Peyer's patch (tissue), 4 donors: ENCODE measurements at regions not wholly inside any gene's neighbourhood (a gene's known extent, or its start where the extent isn't known, plus 50 kb on each side); places are given as distances from the start of the nearest gene placed in this dataset.

Source experiments
- DNase-seq, 3 donors: peaks; one replicate each; pipeline ENCODE4 v3.0.0-alpha.2; 2017 to 2019
- H3K27ac ChIP-seq, 4 donors: fragments of 200-600 bp; sonication (generic); one replicate each; pipeline ENCODE4 v1.5.1; 2016 to 2019
- H3K27me3 ChIP-seq, 2 donors: fragments of 200-600 bp; sonication (generic); one replicate each; pipeline ENCODE4 v1.5.1; 2019
- H3K36me3 ChIP-seq, 3 donors: fragments of 200-600 bp; sonication (generic); one replicate each; pipeline ENCODE4 v1.5.1; 2016 to 2019
- H3K4me1 ChIP-seq, 4 donors: fragments of 200-600 bp; sonication (generic); one replicate each; pipeline ENCODE4 v1.5.1; 2016 to 2019
- H3K4me3 ChIP-seq, 4 donors: fragments of 200-600 bp; sonication (generic); 1 replicate in 3 of 4; 2 replicates in 1 of 4; pipeline ENCODE4 v1.5.1; 2016 to 2019; ENCODE audit warnings: mild to moderate bottlenecking in 1 of 4
- H3K9me3 ChIP-seq, 4 donors: fragments of 200-600 bp; sonication (generic); one replicate each; pipeline ENCODE4 v1.5.1; 2016 to 2019; ENCODE audit warnings: mild to moderate bottlenecking in 1 of 4
- POLR2A ChIP-seq, 2 donors: fragments of 450-650 bp; IDR thresholded peaks; one replicate each; pipeline ENCODE4 v1.5.1; 2017; ENCODE audit warnings: antibody characterized with exemption in 2 of 2, mild to moderate bottlenecking in 2 of 2, moderate library complexity in 2 of 2
- TF ChIP-seq, protein P1 (sequence below), 6 experiments: fragments of 450-650 bp in 4 of 6; fragments of 200-600 bp in 2 of 6; sonication (generic) in 1 of 6; IDR thresholded peaks; one replicate each; pipeline ENCODE4 v1.5.1; 2017 to 2019; ENCODE audit warnings: antibody characterized with exemption in 6 of 6, mild to moderate bottlenecking in 3 of 6, moderate library complexity in 1 of 6

DNA sequence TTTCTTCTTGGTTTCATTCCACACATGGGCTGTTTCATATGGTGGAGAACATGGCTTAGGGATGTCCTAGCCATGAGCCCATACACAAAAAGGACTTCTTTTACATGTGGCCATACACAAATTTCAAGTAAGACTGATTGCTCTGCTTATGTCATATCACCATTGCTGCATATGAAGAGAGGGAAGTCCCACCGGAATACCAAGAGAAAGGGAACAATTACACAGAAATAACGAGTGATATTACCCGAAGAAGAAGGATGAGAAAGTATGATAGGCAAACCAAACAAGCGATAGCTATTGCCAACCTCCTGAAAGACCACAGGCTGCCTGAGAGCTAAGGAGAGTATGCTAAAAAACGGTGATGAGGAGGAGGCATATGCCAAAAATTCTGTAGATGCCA is 70.5 kb upstream of the TNFRSF21 start:
- Histone ChIP-seq H3K36me3 (no peaks in the 10 kb centered on the region), H3K27me3 (no peaks in the 10 kb centered on the region), H3K4me1 (no peaks in the 10 kb centered on the region), H3K4me3 (no peak overlapping the region), H3K9me3 (no peaks in the 10 kb centered on the region), H3K27ac (no peak overlapping the region)
- TF ChIP-seq POLR2A (IDR thresholded peaks at IDR 0.05): no peak
- TF ChIP-seq, protein P1, sequence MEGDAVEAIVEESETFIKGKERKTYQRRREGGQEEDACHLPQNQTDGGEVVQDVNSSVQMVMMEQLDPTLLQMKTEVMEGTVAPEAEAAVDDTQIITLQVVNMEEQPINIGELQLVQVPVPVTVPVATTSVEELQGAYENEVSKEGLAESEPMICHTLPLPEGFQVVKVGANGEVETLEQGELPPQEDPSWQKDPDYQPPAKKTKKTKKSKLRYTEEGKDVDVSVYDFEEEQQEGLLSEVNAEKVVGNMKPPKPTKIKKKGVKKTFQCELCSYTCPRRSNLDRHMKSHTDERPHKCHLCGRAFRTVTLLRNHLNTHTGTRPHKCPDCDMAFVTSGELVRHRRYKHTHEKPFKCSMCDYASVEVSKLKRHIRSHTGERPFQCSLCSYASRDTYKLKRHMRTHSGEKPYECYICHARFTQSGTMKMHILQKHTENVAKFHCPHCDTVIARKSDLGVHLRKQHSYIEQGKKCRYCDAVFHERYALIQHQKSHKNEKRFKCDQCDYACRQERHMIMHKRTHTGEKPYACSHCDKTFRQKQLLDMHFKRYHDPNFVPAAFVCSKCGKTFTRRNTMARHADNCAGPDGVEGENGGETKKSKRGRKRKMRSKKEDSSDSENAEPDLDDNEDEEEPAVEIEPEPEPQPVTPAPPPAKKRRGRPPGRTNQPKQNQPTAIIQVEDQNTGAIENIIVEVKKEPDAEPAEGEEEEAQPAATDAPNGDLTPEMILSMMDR (IDR thresholded peaks at IDR 0.05): no peak
- DNase-seq: no peak

DNA sequence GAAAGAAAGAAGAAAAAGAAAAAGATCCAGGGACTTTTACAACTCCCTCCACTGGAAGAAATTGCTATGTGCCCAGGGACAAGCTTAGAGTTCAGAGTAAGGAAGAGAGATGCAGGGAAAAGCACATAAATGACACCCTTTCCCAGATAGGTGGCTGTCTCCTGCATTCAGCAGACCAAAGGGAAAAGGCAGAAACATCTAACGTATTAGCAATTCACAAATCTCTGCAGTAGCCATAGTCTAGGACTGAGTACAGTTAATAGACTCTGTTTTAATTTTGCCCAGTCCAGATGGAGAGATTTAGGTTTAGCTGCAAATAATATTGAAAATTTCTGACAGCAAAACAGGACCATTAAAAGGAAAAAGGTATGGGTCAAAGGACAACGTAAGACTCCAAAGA is 71.3 kb upstream of the TNFRSF21 start:
- TF ChIP-seq POLR2A (IDR thresholded peaks at IDR 0.05): no peak
- TF ChIP-seq, protein P1 (IDR thresholded peaks at IDR 0.05): no peak
- Histone ChIP-seq H3K27me3 (no peaks in the 10 kb centered on the region), H3K9me3 (no peaks in the 10 kb centered on the region), H3K4me3 (no peak overlapping the region), H3K27ac (no peak overlapping the region), H3K36me3 (no peaks in the 10 kb centered on the region), H3K4me1 (no peaks in the 10 kb centered on the region)
- DNase-seq: no peak

DNA sequence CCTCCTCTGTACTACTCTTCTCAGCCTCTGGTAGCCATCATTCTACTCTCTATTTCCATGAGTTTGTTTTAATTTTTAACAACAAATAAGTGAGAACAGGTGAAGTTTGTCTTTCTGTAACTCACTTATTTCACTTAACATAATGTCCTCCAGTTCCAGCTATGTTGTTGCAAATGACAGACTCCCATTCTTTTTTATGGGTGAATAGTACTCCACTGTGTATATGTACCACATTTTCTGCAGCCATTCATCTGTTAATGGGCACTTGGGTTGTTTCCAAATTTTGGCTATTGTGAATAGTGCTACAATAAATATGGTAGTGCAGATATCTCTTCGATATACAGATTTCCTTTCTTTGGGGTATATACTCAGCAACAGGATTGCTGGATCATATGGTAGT is 73.7 kb upstream of the TNFRSF21 start:
- H3K27ac ChIP-seq: no peak overlapping the region
- H3K9me3 ChIP-seq: no peaks in the 10 kb centered on the region
- no peak overlapping the region for H3K4me3 ChIP-seq
- H3K4me1 ChIP-seq: no peaks in the 10 kb centered on the region
- TF ChIP-seq, protein P1 (IDR thresholded peaks at IDR 0.05): no peak
- no peak for TF ChIP-seq POLR2A (IDR thresholded peaks at IDR 0.05)
- DNase-seq: no peak
- H3K27me3 ChIP-seq: no peaks in the 10 kb centered on the region
- H3K36me3 ChIP-seq: no peaks in the 10 kb centered on the region

DNA sequence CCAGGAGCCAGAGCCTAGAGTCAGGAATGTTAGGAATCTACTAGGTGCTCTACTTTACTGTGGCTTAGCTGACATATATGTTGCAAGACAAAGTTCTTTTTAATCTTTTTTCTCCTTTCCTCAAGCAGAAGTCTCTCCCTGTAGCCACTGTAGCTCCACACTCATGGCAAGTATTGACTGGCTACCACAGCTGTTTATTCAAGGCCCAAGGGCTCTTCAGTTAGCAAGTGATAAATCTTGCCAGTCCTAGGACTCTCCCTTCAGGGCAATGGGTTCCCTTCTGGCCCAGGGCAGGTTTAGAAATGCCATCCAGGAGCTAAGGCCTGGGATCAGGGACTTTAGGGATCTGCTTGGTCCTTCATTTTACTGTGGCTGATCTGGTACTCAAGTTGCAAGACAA is 82.0 kb upstream of the TNFRSF21 start:
- Histone ChIP-seq H3K4me1 (no peaks in the 10 kb centered on the region), H3K9me3 (peaks cover 0 to 13% (median 0%) of the 10 kb centered on the region in 4 donors), H3K27me3 (no peaks in the 10 kb centered on the region), H3K4me3 (no peak overlapping the region), H3K27ac (no peak overlapping the region), H3K36me3 (no peaks in the 10 kb centered on the region)
- DNase-seq: no peak
- TF ChIP-seq, protein P1 (IDR thresholded peaks at IDR 0.05): no peak
- TF ChIP-seq POLR2A (IDR thresholded peaks at IDR 0.05): no peak

DNA sequence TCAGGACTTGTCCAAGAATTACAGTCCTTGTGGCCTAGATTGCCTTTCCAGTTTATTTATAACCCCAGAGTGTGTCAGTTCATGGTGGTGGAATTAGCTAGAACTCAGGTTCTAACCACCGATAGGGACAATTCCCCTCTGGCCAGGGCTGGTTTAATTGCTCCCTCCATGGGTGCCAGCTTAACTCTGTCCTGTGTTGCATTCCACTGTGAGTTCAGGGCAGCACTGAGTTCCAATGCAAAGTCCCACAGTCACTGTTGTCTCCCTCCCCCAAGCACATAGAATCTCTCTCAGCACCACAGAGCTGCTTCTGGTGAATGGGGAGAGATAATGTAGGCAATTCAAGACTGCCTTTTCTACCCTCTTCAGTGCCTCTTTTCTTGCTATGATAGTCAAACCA is 82.5 kb upstream of the TNFRSF21 start:
- Histone ChIP-seq H3K9me3 (peaks cover 0 to 13% (median 0%) of the 10 kb centered on the region in 4 donors), H3K27me3 (no peaks in the 10 kb centered on the region), H3K36me3 (no peaks in the 10 kb centered on the region), H3K4me1 (no peaks in the 10 kb centered on the region), H3K27ac (no peak overlapping the region), H3K4me3 (no peak overlapping the region)
- DNase-seq: no peak
- TF ChIP-seq POLR2A (IDR thresholded peaks at IDR 0.05): no peak
- TF ChIP-seq, protein P1 (IDR thresholded peaks at IDR 0.05): no peak

DNA sequence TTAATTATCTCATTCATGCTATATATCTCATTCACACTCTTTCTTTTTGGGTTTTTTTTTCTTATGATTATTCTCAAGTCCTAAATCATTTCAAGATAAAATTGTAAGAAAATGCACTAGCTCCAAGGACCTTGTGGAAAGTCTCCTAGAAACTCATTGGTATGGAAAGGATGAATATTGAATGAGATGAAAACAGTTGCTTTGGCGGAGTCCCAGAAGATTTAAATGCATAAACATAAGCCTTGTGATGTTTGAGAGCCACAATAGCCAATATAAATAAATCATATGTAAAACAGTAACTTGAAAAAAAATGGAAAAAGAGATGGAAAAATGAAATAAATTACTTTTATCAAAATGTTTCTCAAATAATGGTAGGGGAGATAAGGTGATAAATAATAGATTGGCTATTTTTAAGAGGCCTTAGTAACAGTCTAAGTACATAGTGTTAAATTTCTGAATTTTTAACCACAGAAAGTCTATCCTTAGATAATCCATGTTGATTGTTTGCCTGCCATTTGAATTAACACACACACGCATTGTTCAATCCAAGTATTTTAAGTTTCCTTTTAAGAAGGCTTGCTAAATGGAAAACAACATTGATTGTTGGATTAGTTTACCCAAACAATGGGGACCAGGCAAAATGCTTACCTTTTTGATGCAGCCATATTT is 81.1 kb upstream of the CD2AP start:
- Histone ChIP-seq H3K4me1 (no peaks in the 10 kb centered on the region), H3K27me3 (no peaks in the 10 kb centered on the region), H3K9me3 (peaks cover 0 to 9% (median 0%) of the 10 kb centered on the region in 4 donors)

More for the DNA sequence above, 81.1 kb upstream of the CD2AP start:
- DNase-seq: no peak
- Histone ChIP-seq H3K36me3 (no peaks in the 10 kb centered on the region), H3K4me3 (no peak overlapping the region), H3K27ac (no peak overlapping the region)
- TF ChIP-seq POLR2A (IDR thresholded peaks at IDR 0.05): no peak
- TF ChIP-seq, protein P1 (IDR thresholded peaks at IDR 0.05): no peak
